GM20000 (cell line): ENCODE measurements at regions not wholly inside any gene's neighbourhood (a gene's known extent, or its start where the extent isn't known, plus 50 kb on each side); places are given as distances from the start of the nearest gene placed in this dataset.

Experiments
- DNase-seq: peaks from one replicate; pipeline ENCODE4 v3.0.0; 2012; ENCODE audit warnings: low spot score
- TF ChIP-seq, protein P1 (sequence below): IDR thresholded peaks from 2 replicates; pipeline ENCODE4 v1.5.1; 2012; ENCODE audit warnings: mild to moderate bottlenecking, control low read depth; ENCODE audit errors: extremely low read depth, missing control alignments

- DNase-seq: no peak
- TF ChIP-seq, protein P1, sequence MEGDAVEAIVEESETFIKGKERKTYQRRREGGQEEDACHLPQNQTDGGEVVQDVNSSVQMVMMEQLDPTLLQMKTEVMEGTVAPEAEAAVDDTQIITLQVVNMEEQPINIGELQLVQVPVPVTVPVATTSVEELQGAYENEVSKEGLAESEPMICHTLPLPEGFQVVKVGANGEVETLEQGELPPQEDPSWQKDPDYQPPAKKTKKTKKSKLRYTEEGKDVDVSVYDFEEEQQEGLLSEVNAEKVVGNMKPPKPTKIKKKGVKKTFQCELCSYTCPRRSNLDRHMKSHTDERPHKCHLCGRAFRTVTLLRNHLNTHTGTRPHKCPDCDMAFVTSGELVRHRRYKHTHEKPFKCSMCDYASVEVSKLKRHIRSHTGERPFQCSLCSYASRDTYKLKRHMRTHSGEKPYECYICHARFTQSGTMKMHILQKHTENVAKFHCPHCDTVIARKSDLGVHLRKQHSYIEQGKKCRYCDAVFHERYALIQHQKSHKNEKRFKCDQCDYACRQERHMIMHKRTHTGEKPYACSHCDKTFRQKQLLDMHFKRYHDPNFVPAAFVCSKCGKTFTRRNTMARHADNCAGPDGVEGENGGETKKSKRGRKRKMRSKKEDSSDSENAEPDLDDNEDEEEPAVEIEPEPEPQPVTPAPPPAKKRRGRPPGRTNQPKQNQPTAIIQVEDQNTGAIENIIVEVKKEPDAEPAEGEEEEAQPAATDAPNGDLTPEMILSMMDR: no peak
Observed at GRCh38 chr1:50278961-50279360, 144.3 kb downstream of the DMRTA2 start.

GRCh38 chr1:50278410-50278809 lies 144.8 kb downstream of the DMRTA2 start:
- no peak for DNase-seq
- TF ChIP-seq, protein P1: no peak

GRCh38 chr1:50275566-50275965 lies 147.7 kb downstream of the DMRTA2 start:
- TF ChIP-seq, protein P1: no peak
- no peak for DNase-seq

GRCh38 chr1:50272912-50273311 lies 150.3 kb downstream of the DMRTA2 start:
- TF ChIP-seq, protein P1: no peak
- DNase-seq: no peak

GRCh38 chr1:50271968-50272578 lies 151.2 kb downstream of the DMRTA2 start:
- DNase-seq: peak; percentile 57
- TF ChIP-seq, protein P1: peak; percentile 80

DNA sequence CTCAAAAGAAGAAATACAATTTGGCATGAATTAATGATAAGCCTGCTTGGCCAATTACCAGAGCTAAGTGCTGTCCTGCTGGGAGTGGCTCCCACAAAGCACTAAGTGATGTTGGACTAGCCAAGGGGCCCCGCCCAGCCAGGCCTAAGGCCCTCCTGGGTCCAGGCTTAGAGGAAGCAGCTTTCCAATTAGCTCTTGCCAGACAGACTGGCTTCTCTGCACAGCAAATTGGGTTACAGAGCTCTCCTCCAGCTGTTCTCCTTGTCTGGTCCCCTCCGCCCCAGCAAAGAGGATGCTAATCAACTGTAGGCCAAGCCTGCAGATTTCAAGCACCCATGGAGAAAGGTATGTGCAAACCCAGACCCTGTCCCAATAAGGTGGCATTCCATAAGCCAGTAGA lies 151.9 kb downstream of the DMRTA2 start:
- TF ChIP-seq, protein P1: no peak
- DNase-seq: no peak

GRCh38 chr1:50270926-50271325 lies 152.3 kb downstream of the DMRTA2 start:
- TF ChIP-seq, protein P1: no peak
- DNase-seq: no peak
